HL-60 (cell line): ENCODE measurements at regions not wholly inside any gene's neighbourhood (a gene's known extent, or its start where the extent isn't known, plus 50 kb on each side); places are given as distances from the start of the nearest gene placed in this dataset.
A peak's percentile ranks its signal among the peaks of the same experiment; 100 is the strongest.
"Not testable (repeated sequence)": the region's sequence is repeated elsewhere in the genome, so short reads cannot be mapped to it uniquely, and the experiment has no call there.

ENCODE experiments used
- DNase-seq, 2 experiments: peaks; one replicate each; pipeline ENCODE4 v3.0.0-alpha.2; 2010 to 2020; ENCODE audit warnings: low read depth in 1 of 2, low spot score in 1 of 2
- H3K27ac ChIP-seq: fragments of 250-450 bp; sonication (Bioruptor Pico); replicated peaks from 2 replicates; pipeline ENCODE4 v1.5.1; 2020; ENCODE audit warnings: mild to moderate bottlenecking, moderate library complexity
- H3K27me3 ChIP-seq: fragments of 250-450 bp; sonication (Bioruptor Pico); 2 replicates; pipeline ENCODE4 v1.5.1; 2021; ENCODE audit warnings: mild to moderate bottlenecking, moderate library complexity; ENCODE audit not compliant: insufficient read depth, poor library complexity, severe bottlenecking
- H3K4me3 ChIP-seq: replicated peaks from 2 replicates; pipeline ENCODE4 v1.5.1; 2011; ENCODE audit warnings: mild to moderate bottlenecking, control low read depth, low read length; ENCODE audit not compliant: insufficient read depth
- GABPA ChIP-seq: IDR thresholded peaks from 2 replicates; pipeline ENCODE4 v1.6.1; 2012; ENCODE audit warnings: low read depth
- POLR2AphosphoS5 ChIP-seq: IDR thresholded peaks from 2 replicates; pipeline ENCODE4 v1.6.1; 2012; ENCODE audit warnings: low read depth
- SPI1 ChIP-seq: IDR thresholded peaks from 2 replicates; pipeline ENCODE4 v1.6.1; 2012; ENCODE audit warnings: low read depth, mild to moderate bottlenecking, borderline replicate concordance
- TF ChIP-seq, protein P1 (sequence below): IDR thresholded peaks from 2 replicates; pipeline ENCODE4 v1.6.1; 2012; ENCODE audit warnings: low read depth; ENCODE audit not compliant: insufficient replicate concordance
- TF ChIP-seq, protein P2 (sequence below): IDR thresholded peaks from one replicate; pipeline ENCODE4 v1.5.1; 2011; ENCODE audit warnings: low read length, control low read depth, inconsistent platforms; ENCODE audit not compliant: insufficient read depth

DNA sequence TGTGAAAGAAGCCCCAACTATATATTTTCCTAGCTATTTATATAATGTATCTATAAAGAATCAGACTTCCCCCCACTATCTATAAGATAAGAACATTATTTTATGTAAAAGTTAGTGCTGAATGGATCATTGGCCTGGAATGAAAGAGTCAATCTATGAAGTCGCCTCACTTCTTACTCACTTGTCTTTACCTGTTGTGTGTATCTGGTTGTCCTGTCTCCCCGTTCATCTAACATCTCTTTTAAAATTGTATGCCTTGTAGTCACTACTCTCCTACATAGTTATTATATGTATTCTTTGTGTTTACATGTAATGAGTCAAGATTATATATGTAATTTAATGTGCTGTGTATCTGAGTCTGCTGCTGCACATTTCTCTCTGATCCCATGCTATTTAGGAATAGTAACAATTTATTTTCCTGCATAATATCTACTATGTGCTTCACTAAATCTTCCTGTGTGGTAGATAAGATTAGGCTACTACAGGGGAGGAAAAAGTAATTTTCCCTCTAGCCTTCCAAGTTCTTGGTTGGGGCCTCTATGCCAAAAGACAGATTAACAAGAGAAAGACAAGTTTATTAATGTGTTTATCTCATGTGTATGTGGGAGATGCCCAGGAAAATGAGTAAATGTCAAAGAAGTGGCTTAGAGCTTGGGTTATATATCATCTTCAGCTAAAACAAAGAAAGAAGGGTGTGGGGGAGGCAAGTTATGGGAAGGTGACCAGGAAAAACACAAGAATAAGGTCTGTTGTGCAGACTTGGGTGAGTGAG, 77.6 kb upstream of the FRMPD4 start:
- TF ChIP-seq POLR2AphosphoS5 (no peak), SPI1 (no peak), GABPA (no peak)
- H3K27me3 ChIP-seq: no peaks in the 10 kb centered on the region
- no peak for DNase-seq
- no peak overlapping the region for H3K27ac ChIP-seq
- no peak overlapping the region for H3K4me3 ChIP-seq

DNA sequence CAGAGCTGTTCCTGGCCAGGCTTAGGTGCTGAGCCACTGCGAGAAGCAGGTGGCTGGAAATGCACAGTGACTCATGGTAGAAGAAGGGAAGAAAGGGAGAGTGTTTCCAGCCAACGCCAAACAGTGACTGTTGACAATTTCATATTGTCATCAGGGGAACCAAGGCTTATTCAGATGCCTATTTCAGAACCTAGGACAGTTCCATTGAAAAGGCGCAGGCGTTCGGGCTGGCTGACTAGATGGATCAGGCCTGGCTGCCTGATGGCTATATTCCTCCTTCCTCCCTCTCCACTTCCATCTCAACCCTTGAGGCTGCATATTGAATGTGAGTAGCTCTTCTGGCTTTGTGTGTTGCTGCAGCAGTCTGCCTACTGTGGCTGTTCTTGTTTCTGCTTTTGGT, 73.0 kb upstream of the FRMPD4 start:
- DNase-seq: no peak
- Histone ChIP-seq H3K27me3 (no peaks in the 10 kb centered on the region), H3K4me3 (no peak overlapping the region), H3K27ac (no peak overlapping the region)
- no peak for TF ChIP-seq GABPA
- TF ChIP-seq, protein P1, sequence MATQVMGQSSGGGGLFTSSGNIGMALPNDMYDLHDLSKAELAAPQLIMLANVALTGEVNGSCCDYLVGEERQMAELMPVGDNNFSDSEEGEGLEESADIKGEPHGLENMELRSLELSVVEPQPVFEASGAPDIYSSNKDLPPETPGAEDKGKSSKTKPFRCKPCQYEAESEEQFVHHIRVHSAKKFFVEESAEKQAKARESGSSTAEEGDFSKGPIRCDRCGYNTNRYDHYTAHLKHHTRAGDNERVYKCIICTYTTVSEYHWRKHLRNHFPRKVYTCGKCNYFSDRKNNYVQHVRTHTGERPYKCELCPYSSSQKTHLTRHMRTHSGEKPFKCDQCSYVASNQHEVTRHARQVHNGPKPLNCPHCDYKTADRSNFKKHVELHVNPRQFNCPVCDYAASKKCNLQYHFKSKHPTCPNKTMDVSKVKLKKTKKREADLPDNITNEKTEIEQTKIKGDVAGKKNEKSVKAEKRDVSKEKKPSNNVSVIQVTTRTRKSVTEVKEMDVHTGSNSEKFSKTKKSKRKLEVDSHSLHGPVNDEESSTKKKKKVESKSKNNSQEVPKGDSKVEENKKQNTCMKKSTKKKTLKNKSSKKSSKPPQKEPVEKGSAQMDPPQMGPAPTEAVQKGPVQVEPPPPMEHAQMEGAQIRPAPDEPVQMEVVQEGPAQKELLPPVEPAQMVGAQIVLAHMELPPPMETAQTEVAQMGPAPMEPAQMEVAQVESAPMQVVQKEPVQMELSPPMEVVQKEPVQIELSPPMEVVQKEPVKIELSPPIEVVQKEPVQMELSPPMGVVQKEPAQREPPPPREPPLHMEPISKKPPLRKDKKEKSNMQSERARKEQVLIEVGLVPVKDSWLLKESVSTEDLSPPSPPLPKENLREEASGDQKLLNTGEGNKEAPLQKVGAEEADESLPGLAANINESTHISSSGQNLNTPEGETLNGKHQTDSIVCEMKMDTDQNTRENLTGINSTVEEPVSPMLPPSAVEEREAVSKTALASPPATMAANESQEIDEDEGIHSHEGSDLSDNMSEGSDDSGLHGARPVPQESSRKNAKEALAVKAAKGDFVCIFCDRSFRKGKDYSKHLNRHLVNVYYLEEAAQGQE: peak; percentile 89

DNA sequence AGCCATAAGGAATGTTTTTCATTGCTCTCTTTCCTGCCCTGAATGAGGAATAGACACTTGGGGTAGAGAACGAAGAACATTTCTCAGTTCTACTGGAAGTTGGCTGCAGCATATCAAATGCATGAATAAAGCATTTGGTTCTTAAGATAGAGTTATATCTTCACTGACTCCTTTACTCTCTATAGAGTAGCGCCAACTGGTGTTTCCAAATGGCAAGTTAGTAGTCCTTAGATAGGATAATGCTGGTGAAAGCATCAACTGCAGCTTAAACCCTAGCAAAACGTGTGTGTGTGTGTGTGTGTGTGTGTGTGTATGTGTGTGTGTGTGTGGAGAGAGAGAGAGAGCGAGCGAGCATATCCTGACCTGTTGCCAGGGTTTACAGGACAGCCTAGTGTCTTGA, 62.2 kb upstream of the FRMPD4 start:
- no peak for DNase-seq
- no peak for TF ChIP-seq POLR2AphosphoS5
- no peak for TF ChIP-seq SPI1
- TF ChIP-seq, protein P2, sequence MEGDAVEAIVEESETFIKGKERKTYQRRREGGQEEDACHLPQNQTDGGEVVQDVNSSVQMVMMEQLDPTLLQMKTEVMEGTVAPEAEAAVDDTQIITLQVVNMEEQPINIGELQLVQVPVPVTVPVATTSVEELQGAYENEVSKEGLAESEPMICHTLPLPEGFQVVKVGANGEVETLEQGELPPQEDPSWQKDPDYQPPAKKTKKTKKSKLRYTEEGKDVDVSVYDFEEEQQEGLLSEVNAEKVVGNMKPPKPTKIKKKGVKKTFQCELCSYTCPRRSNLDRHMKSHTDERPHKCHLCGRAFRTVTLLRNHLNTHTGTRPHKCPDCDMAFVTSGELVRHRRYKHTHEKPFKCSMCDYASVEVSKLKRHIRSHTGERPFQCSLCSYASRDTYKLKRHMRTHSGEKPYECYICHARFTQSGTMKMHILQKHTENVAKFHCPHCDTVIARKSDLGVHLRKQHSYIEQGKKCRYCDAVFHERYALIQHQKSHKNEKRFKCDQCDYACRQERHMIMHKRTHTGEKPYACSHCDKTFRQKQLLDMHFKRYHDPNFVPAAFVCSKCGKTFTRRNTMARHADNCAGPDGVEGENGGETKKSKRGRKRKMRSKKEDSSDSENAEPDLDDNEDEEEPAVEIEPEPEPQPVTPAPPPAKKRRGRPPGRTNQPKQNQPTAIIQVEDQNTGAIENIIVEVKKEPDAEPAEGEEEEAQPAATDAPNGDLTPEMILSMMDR: no peak
- TF ChIP-seq GABPA: no peak
- TF ChIP-seq, protein P1: no peak
- Histone ChIP-seq H3K27me3 (no peaks in the 10 kb centered on the region), H3K27ac (no peak overlapping the region), H3K4me3 (no peak overlapping the region)

DNA sequence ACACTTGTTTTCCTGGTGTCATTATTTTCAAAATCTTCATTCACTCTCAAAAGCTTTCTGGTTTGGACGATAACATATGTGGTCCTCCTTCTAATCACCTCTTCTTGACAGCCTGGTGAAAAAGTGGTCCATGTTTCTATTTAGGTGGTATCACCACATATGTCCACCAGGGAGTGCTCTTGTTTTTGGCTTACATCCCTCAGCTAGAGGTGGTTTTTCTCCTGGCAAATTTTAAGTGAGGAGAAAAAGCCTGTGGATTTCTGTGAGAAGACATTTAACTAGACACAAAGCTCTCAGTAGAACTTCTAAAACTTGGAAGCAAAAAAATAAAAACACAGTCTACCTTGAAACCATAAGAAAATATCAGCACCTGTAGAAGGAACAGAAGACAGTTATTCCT, 58.0 kb upstream of the FRMPD4 start:
- DNase-seq: no peak
- Histone ChIP-seq H3K27me3 (no peaks in the 10 kb centered on the region), H3K4me3 (no peak overlapping the region), H3K27ac (no peak overlapping the region)
- no peak for TF ChIP-seq POLR2AphosphoS5
- no peak for TF ChIP-seq SPI1
- TF ChIP-seq, protein P2: no peak
- TF ChIP-seq, protein P1: no peak
- no peak for TF ChIP-seq GABPA

DNA sequence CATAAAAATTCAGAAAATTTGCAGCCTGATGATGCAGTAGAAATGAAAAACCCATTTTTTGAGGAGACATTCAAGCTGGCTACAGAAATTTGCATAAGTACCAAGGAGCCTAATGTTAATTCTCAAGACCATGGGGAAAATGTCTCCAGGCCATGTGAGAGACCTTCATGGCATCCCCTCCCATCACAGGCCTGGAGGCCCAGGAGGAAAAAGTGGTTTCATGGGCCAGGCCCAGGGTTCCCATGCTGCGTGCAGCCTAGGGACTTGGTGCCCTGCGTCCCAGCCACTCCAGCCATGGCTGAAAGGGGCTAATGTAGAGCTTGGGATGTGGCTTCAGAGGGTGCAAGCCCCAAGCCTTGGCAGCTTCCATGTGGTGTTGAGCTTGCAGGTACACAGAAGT, 55.3 kb upstream of the FRMPD4 start:
- not testable (repeated sequence) for H3K27ac ChIP-seq, H3K27me3 ChIP-seq, DNase-seq, H3K4me3 ChIP-seq
